ENCODE measurements at regions not wholly inside any gene's neighbourhood (a gene's known extent, or its start where the extent isn't known, plus 50 kb on each side); places are given as distances from the start of the nearest gene placed in this dataset.

DNA sequence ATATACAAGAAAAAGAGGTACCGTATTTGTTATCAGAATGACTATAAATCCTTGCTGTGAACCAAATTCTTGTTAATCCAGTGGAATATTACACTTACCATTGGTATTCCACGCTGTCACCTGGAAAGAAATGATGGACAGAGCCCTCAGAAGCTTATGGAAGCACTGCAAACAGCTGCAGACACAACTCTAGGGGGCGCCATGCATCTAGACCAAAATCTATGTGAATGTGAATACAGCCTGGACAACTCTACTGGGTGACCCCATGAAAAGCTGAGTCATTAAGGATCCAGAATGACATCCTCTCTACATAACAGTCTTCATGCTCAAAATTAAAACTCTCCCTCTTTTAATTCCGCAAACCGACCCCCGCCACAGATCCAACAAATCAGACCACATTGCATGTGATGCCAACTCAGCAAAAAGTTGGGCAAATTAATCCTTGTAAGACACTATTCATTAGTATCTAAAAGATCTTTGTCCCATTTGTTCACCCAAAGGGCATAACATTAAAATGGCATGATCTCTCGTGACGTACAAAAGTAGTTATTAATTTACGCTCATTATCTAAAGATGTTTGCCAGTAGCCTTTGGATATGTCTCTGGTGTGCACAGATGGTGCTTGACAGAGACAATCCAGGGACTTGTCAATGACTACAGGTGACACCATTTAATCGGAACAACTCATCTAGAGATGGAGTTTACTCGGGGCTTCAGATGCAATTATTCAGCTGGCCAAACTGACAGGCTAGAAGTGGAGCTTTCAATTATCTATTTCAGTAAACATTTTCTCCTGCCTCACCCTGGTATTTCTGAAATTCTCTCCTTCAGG lies 552.7 kb upstream of the PSMD7 start:
- H3K36me3 ChIP-seq (ENCODE audit: control insufficient read depth, insufficient read depth, low read length), result no peaks in the 10 kb centered on the region
- no peak overlapping the region for H3K27ac ChIP-seq (ENCODE audit: low read length)
- ATAC-seq (no peak), DNase-seq (ENCODE audit: low read depth, low spot score) (no peak)
- H3K27me3 ChIP-seq (ENCODE audit: control insufficient read depth, insufficient read depth, low read length), result no peaks in the 10 kb centered on the region
- H3K4me1 ChIP-seq (ENCODE audit: control insufficient read depth, insufficient read depth, low read length), result no peaks in the 10 kb centered on the region
- no peak overlapping the region for H3K4me3 ChIP-seq (ENCODE audit: low read depth in 2 of 2, low read length in 2 of 2)
- ChIA-PET CTCF (no interaction called here), POLR2A (no interaction called here)
- TF ChIP-seq, protein P1, sequence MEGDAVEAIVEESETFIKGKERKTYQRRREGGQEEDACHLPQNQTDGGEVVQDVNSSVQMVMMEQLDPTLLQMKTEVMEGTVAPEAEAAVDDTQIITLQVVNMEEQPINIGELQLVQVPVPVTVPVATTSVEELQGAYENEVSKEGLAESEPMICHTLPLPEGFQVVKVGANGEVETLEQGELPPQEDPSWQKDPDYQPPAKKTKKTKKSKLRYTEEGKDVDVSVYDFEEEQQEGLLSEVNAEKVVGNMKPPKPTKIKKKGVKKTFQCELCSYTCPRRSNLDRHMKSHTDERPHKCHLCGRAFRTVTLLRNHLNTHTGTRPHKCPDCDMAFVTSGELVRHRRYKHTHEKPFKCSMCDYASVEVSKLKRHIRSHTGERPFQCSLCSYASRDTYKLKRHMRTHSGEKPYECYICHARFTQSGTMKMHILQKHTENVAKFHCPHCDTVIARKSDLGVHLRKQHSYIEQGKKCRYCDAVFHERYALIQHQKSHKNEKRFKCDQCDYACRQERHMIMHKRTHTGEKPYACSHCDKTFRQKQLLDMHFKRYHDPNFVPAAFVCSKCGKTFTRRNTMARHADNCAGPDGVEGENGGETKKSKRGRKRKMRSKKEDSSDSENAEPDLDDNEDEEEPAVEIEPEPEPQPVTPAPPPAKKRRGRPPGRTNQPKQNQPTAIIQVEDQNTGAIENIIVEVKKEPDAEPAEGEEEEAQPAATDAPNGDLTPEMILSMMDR (IDR thresholded peaks at IDR 0.05), result peak; percentile 16; the same call in 1 of the 2 replicates
- TF ChIP-seq TCF7L2 (IDR thresholded peaks at IDR 0.05; ENCODE audit: low read depth, low read length), result no peak
- in situ Hi-C loops (cut with HindIII; ENCODE audit: low pct_unique_long_range_greater_than_20kb, low sequenced_read_pairs) (no loop called here), intact Hi-C loops (cut with micrococcal nuclease; ENCODE audit: unreplicated experiment) (no loop called here)
- no peaks in the 10 kb centered on the region for H3K9me3 ChIP-seq (ENCODE audit: control insufficient read depth, insufficient read depth, low read depth, low read length)
- BruUV-seq (replicated peaks), result no TSS peak

DNA sequence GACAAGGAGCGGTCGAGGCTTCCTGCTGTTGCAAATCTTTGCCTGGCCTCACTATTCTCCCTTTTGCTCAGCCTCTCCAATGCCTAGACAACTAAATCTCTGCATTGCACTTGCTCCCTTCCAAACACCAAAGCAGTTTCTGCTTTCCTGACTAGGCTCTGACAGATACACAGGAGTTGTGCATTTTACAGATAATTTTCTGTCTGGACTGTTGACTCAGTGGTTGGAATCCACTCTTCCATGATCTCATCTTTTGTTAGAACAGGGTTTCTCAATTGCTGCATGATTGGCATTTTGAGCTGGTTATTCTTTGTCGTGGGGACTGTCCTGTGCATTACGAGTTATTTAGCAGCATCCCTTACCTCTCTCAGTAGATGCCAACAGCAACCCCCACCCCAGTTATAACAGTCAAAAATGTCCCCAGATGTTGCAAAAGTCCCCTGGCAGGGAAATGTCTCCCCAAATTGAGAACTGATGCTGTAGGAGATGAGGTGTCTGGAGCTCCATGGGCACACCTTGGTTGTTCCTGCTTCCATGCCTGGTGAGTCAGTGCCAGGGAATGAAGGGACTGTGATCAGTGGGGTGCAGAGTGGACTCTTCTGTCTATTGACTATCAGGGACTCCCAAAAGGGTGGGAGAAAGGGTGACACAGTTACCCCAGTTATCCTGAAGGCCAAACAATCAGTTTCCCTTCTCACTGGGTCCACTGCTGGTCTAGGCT lies 557.4 kb upstream of the PSMD7 start:
- TF ChIP-seq, protein P2, sequence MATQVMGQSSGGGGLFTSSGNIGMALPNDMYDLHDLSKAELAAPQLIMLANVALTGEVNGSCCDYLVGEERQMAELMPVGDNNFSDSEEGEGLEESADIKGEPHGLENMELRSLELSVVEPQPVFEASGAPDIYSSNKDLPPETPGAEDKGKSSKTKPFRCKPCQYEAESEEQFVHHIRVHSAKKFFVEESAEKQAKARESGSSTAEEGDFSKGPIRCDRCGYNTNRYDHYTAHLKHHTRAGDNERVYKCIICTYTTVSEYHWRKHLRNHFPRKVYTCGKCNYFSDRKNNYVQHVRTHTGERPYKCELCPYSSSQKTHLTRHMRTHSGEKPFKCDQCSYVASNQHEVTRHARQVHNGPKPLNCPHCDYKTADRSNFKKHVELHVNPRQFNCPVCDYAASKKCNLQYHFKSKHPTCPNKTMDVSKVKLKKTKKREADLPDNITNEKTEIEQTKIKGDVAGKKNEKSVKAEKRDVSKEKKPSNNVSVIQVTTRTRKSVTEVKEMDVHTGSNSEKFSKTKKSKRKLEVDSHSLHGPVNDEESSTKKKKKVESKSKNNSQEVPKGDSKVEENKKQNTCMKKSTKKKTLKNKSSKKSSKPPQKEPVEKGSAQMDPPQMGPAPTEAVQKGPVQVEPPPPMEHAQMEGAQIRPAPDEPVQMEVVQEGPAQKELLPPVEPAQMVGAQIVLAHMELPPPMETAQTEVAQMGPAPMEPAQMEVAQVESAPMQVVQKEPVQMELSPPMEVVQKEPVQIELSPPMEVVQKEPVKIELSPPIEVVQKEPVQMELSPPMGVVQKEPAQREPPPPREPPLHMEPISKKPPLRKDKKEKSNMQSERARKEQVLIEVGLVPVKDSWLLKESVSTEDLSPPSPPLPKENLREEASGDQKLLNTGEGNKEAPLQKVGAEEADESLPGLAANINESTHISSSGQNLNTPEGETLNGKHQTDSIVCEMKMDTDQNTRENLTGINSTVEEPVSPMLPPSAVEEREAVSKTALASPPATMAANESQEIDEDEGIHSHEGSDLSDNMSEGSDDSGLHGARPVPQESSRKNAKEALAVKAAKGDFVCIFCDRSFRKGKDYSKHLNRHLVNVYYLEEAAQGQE (IDR thresholded peaks at IDR 0.05; ENCODE audit: insufficient read depth in 1 of 2, low read depth in 2 of 2, low read length in 1 of 2), result no peak
- TF ChIP-seq POLR2AphosphoS5 (IDR thresholded peaks at IDR 0.05; ENCODE audit: low read depth, low read length), result no peak
- TF ChIP-seq, protein P1 (IDR thresholded peaks at IDR 0.05), result no peak
- no peak for TF ChIP-seq SIN3A (IDR thresholded peaks at IDR 0.05; ENCODE audit: borderline replicate concordance, insufficient read depth, low read depth, low read length)
- no peak for TF ChIP-seq TCF7L2 (IDR thresholded peaks at IDR 0.05; ENCODE audit: low read depth, low read length)
- DNase-seq (ENCODE audit: low read depth, low spot score) (no peak), ATAC-seq (no peak)
- intact Hi-C loops (cut with micrococcal nuclease; ENCODE audit: unreplicated experiment) (no loop called here), in situ Hi-C loops (cut with HindIII; ENCODE audit: low pct_unique_long_range_greater_than_20kb, low sequenced_read_pairs) (no loop called here)
- H3K36me3 ChIP-seq (ENCODE audit: control insufficient read depth, insufficient read depth, low read length), result no peaks in the 10 kb centered on the region
- no peaks in the 10 kb centered on the region for H3K9me3 ChIP-seq (ENCODE audit: control insufficient read depth, insufficient read depth, low read depth, low read length)
- no TSS peak for BruUV-seq (replicated peaks)
- no peak overlapping the region for H3K27ac ChIP-seq (ENCODE audit: low read length)
- CTCF ChIA-PET, result no interaction called here
- H3K4me3 ChIP-seq (ENCODE audit: low read depth in 2 of 2, low read length in 2 of 2), result no peak overlapping the region
- no peaks in the 10 kb centered on the region for H3K27me3 ChIP-seq (ENCODE audit: control insufficient read depth, insufficient read depth, low read length)
- POLR2A ChIA-PET, result no interaction called here
- H3K4me1 ChIP-seq (ENCODE audit: control insufficient read depth, insufficient read depth, low read length), result no peaks in the 10 kb centered on the region

All from Panc1 (cell line).